ENCODE measurements at regions not wholly inside any gene's neighbourhood (a gene's known extent, or its start where the extent isn't known, plus 50 kb on each side); places are given as distances from the start of the nearest gene placed in this dataset.

DNA sequence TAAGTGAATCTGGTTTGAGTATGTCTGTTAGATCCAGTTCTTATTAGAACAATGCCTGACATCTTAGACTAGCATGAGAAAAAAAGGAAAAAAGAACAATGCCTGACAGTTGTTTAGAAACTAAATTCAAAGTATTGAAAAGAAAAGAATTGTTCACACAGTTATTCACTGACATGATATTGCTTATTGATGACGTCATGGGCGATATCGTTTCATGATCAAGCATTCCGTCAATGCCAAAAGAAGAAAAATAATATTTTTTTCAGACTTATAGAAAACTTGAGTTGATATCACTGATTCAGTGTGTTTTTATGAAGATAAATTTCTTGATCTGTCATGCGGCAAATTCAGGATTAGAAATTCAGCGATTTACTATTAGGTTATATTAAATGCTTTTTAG, 196.5 kb upstream of the AGR3 start:
- Histone ChIP-seq H3K4me2 (ENCODE audit: control insufficient read depth, extremely low read depth, insufficient read depth, low read depth, low read length) (no peak overlapping the region), H3K9me1 (ENCODE audit: control insufficient read depth, extremely low read depth, insufficient read depth, low read length) (no peaks in the 10 kb centered on the region), H3K27me3 (ENCODE audit: control insufficient read depth, extremely low read depth, insufficient read depth, low read length) (no peaks in the 10 kb centered on the region), H3K9ac (ENCODE audit: control insufficient read depth, extremely low read depth, insufficient read depth, low read length) (no peak overlapping the region), H3K27ac (ENCODE audit: control insufficient read depth, insufficient read depth, low read length) (no peak overlapping the region), H2AFZ (ENCODE audit: control insufficient read depth, low read length) (no peak overlapping the region), H3K4me1 (ENCODE audit: control insufficient read depth, extremely low read depth, insufficient read depth, low read length) (no peaks in the 10 kb centered on the region), H4K20me1 (ENCODE audit: control insufficient read depth, extremely low read depth, insufficient read depth, low read length) (no peaks in the 10 kb centered on the region), H3K79me2 (ENCODE audit: control insufficient read depth, insufficient read depth, low read length) (no peaks in the 10 kb centered on the region), H3K36me3 (ENCODE audit: control insufficient read depth in 2 of 2, extremely low read depth in 1 of 2, insufficient read depth in 2 of 2, low read length in 2 of 2) (no peaks in the 10 kb centered on the region), H3K4me3 (ENCODE audit: control insufficient read depth in 2 of 3, extremely low read depth in 1 of 3, insufficient read depth in 2 of 3, low read depth in 1 of 3, low read length in 3 of 3) (no peak overlapping the region), H3K9me3 (ENCODE audit: control insufficient read depth, low read depth, low read length) (no peaks in the 10 kb centered on the region)
- DNase-seq (ENCODE audit: low read depth, low spot score) (no peak), FAIRE-seq (no peak)
- dilution Hi-C loops (cut with MboI; ENCODE audit: extremely low pct_ligation_motif_present, low sequenced_read_pairs), result no loop called here
- TF ChIP-seq CTCF (optimal IDR thresholded peaks at IDR 0.05 in 1 of 3, IDR thresholded peaks at IDR 0.05 in 1 of 3, conservative IDR thresholded peaks at IDR 0.05 in 1 of 3; ENCODE audit: extremely low read depth in 1 of 3, insufficient read depth in 2 of 3, low read length in 3 of 3) (no peak), EZH2 (IDR thresholded peaks at IDR 0.05; ENCODE audit: low read length) (no peak)

DNA sequence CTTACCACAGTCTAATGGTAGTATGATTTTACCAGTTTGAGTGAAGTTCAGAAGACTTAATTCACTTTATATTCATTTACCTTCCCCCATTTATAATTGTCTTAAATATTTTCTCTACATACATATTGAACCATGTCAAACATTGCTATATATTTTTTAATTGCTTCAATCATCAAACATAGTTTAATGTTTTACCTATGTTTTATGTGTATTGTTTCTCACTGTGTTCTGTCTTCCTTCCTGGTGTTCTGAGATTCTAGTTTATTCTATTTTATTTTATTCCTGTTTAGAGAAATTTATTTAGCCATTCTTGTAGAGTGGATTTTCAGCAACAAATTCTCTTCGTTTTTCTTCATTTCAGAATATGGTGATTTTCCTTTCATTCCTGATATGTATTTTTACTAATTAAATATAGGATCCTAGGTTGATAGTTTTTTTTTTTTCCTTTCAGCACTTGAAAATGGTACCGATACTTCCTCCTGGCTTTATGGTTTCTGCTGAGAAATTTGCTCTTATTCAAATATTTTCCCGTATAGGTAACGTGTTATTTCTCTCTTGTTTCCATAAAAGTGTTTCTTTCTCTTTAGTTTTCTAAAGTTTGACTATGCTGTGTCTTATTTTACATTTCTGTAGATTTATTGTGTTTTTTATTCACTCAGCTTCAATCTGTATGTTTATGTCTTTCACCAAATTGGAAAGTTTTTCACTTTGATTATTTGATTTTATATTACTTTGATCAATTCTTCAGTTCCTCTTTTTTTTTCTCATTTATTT, 201.8 kb upstream of the AGR3 start:
- DNase-seq (ENCODE audit: low read depth, low spot score), result no peak
- no peaks in the 10 kb centered on the region for H3K79me2 ChIP-seq (ENCODE audit: control insufficient read depth, insufficient read depth, low read length)
- no peak overlapping the region for H3K4me2 ChIP-seq (ENCODE audit: control insufficient read depth, extremely low read depth, insufficient read depth, low read depth, low read length)
- no peaks in the 10 kb centered on the region for H3K4me1 ChIP-seq (ENCODE audit: control insufficient read depth, extremely low read depth, insufficient read depth, low read length)
- H3K9me1 ChIP-seq (ENCODE audit: control insufficient read depth, extremely low read depth, insufficient read depth, low read length), result no peaks in the 10 kb centered on the region
- H2AFZ ChIP-seq (ENCODE audit: control insufficient read depth, low read length), result no peak overlapping the region
- H4K20me1 ChIP-seq (ENCODE audit: control insufficient read depth, extremely low read depth, insufficient read depth, low read length), result no peaks in the 10 kb centered on the region
- H3K27me3 ChIP-seq (ENCODE audit: control insufficient read depth, extremely low read depth, insufficient read depth, low read length), result no peaks in the 10 kb centered on the region
- no peak overlapping the region for H3K9ac ChIP-seq (ENCODE audit: control insufficient read depth, extremely low read depth, insufficient read depth, low read length)
- H3K27ac ChIP-seq (ENCODE audit: control insufficient read depth, insufficient read depth, low read length), result no peak overlapping the region
- no peak for FAIRE-seq
- no peaks in the 10 kb centered on the region for H3K36me3 ChIP-seq (ENCODE audit: control insufficient read depth in 2 of 2, extremely low read depth in 1 of 2, insufficient read depth in 2 of 2, low read length in 2 of 2)
- H3K9me3 ChIP-seq (ENCODE audit: control insufficient read depth, low read depth, low read length), result no peaks in the 10 kb centered on the region
- TF ChIP-seq EZH2 (IDR thresholded peaks at IDR 0.05; ENCODE audit: low read length), result no peak
- dilution Hi-C loops (cut with MboI; ENCODE audit: extremely low pct_ligation_motif_present, low sequenced_read_pairs), result no loop called here
- no peak overlapping the region for H3K4me3 ChIP-seq (ENCODE audit: control insufficient read depth in 2 of 3, extremely low read depth in 1 of 3, insufficient read depth in 2 of 3, low read depth in 1 of 3, low read length in 3 of 3)

GRCh38 chr7:17084166-17084475, 202.3 kb upstream of the AGR3 start:
- TF ChIP-seq EZH2 (IDR thresholded peaks at IDR 0.05; ENCODE audit: low read length) (no peak), CTCF (optimal IDR thresholded peaks at IDR 0.05 in 1 of 3, IDR thresholded peaks at IDR 0.05 in 1 of 3, conservative IDR thresholded peaks at IDR 0.05 in 1 of 3; ENCODE audit: extremely low read depth in 1 of 3, insufficient read depth in 2 of 3, low read length in 3 of 3) (no peak)
- Histone ChIP-seq H3K27ac (ENCODE audit: control insufficient read depth, insufficient read depth, low read length) (no peak overlapping the region), H3K36me3 (ENCODE audit: control insufficient read depth in 2 of 2, extremely low read depth in 1 of 2, insufficient read depth in 2 of 2, low read length in 2 of 2) (no peaks in the 10 kb centered on the region), H2AFZ (ENCODE audit: control insufficient read depth, low read length) (no peak overlapping the region), H3K9me3 (ENCODE audit: control insufficient read depth, low read depth, low read length) (no peaks in the 10 kb centered on the region), H3K27me3 (ENCODE audit: control insufficient read depth, extremely low read depth, insufficient read depth, low read length) (no peaks in the 10 kb centered on the region), H4K20me1 (ENCODE audit: control insufficient read depth, extremely low read depth, insufficient read depth, low read length) (no peaks in the 10 kb centered on the region), H3K4me1 (ENCODE audit: control insufficient read depth, extremely low read depth, insufficient read depth, low read length) (no peaks in the 10 kb centered on the region), H3K4me3 (ENCODE audit: control insufficient read depth in 2 of 3, extremely low read depth in 1 of 3, insufficient read depth in 2 of 3, low read depth in 1 of 3, low read length in 3 of 3) (no peak overlapping the region), H3K9me1 (ENCODE audit: control insufficient read depth, extremely low read depth, insufficient read depth, low read length) (no peaks in the 10 kb centered on the region), H3K9ac (ENCODE audit: control insufficient read depth, extremely low read depth, insufficient read depth, low read length) (no peak overlapping the region), H3K4me2 (ENCODE audit: control insufficient read depth, extremely low read depth, insufficient read depth, low read depth, low read length) (no peak overlapping the region), H3K79me2 (ENCODE audit: control insufficient read depth, insufficient read depth, low read length) (no peaks in the 10 kb centered on the region)
- no peak for DNase-seq (ENCODE audit: low read depth, low spot score)
- FAIRE-seq, result no peak
- dilution Hi-C loops (cut with MboI; ENCODE audit: extremely low pct_ligation_motif_present, low sequenced_read_pairs), result no loop called here

Data from keratinocyte (primary cell).